ENCODE measurements at regions not wholly inside any gene's neighbourhood (a gene's known extent, or its start where the extent isn't known, plus 50 kb on each side); places are given as distances from the start of the nearest gene placed in this dataset.
"Not testable (repeated sequence)": the region's sequence is repeated elsewhere in the genome, so short reads cannot be mapped to it uniquely, and the experiment has no call there.

- DNase-seq: no peak
Observed at GRCh38 chr10:21047511-21047910, 150.4 kb upstream of the NEBL start.

GRCh38 chr10:21047096-21047495 lies 150.0 kb upstream of the NEBL start:
- no peak for DNase-seq

- DNase-seq: no peak
Observed at GRCh38 chr10:21043044-21043443, 145.9 kb upstream of the NEBL start.

- DNase-seq: no peak
Observed at GRCh38 chr10:21042536-21042935, 145.4 kb upstream of the NEBL start.

GRCh38 chr10:21041763-21042458 lies 144.8 kb upstream of the NEBL start:
- DNase-seq: no peak

- DNase-seq: no peak
Observed at GRCh38 chr10:21039721-21040120, 142.6 kb upstream of the NEBL start.

- no peak for DNase-seq
Observed at GRCh38 chr10:21036757-21037156, 139.6 kb upstream of the NEBL start.

GRCh38 chr10:21034770-21035169 lies 137.7 kb upstream of the NEBL start:
- not testable (repeated sequence) for DNase-seq

GRCh38 chr10:21034241-21034640 lies 137.1 kb upstream of the NEBL start:
- no peak for DNase-seq

GRCh38 chr10:21032587-21033319 lies 135.6 kb upstream of the NEBL start:
- no peak for DNase-seq

- no peak for DNase-seq
Observed at GRCh38 chr10:21031232-21031795, 134.2 kb upstream of the NEBL start.

GRCh38 chr10:21030091-21030490 lies 133.0 kb upstream of the NEBL start:
- DNase-seq: peak; percentile 73

GRCh38 chr10:21022821-21023220 lies 125.7 kb upstream of the NEBL start:
- peak; percentile 46 for DNase-seq

GRCh38 chr10:21021843-21022594 lies 124.9 kb upstream of the NEBL start:
- DNase-seq: no peak

GRCh38 chr10:21021231-21021630 lies 124.1 kb upstream of the NEBL start:
- no peak for DNase-seq

- no peak for DNase-seq
Observed at GRCh38 chr10:21020545-21020944, 123.4 kb upstream of the NEBL start.

- no peak for DNase-seq
Observed at GRCh38 chr10:21019436-21019835, 122.3 kb upstream of the NEBL start.

- no peak for DNase-seq
Observed at GRCh38 chr10:21015851-21016250, 118.7 kb upstream of the NEBL start.

GRCh38 chr10:21014141-21014540 lies 117.0 kb upstream of the NEBL start:
- no peak for DNase-seq

GRCh38 chr10:21011433-21012018 lies 114.4 kb upstream of the NEBL start:
- DNase-seq: no peak

- DNase-seq: no peak
Observed at GRCh38 chr10:21010615-21011014, 113.5 kb upstream of the NEBL start.

- no peak for DNase-seq
Observed at GRCh38 chr10:21003240-21003822, 106.2 kb upstream of the NEBL start.

Measured in inflammatory macrophage treated with lipopolysaccharide for 4 hours (primary cell).